GM23338 (cell line): ENCODE measurements at regions not wholly inside any gene's neighbourhood (a gene's known extent, or its start where the extent isn't known, plus 50 kb on each side); places are given as distances from the start of the nearest gene placed in this dataset.

ENCODE experiments used
- ATAC-seq: fragments of 200-7000 bp; cut with Tn5 transposase; 3 replicates; pipeline ENCODE4 v1.9.1; 2020
- DNase-seq: peaks from one replicate; pipeline ENCODE4 v3.0.0-alpha.2; 2015; ENCODE audit warnings: low spot score
- H2AFZ ChIP-seq: fragments of 200-600 bp; sonication (generic); 2 replicates; pipeline ENCODE4 v1.8.0; 2016; ENCODE audit warnings: antibody characterized with exemption, mild to moderate bottlenecking, moderate library complexity
- H3F3A ChIP-seq: fragments of 200-600 bp; sonication (generic); replicated peaks from 2 replicates; pipeline ENCODE4 v1.8.0; 2017; ENCODE audit warnings: antibody characterized with exemption, mixed run types, low read depth
- H3K27ac ChIP-seq: fragments of 200-600 bp; sonication (generic); 2 replicates; pipeline ENCODE4 v1.6.1; 2016; ENCODE audit warnings: low read depth
- H3K27me3 ChIP-seq: fragments of 200-600 bp; sonication (generic); 2 replicates; pipeline ENCODE4 v1.8.0; 2016; ENCODE audit warnings: mild to moderate bottlenecking, mixed run types, moderate library complexity; ENCODE audit not compliant: insufficient read depth
- H3K36me3 ChIP-seq: fragments of 200-600 bp; sonication (generic); 2 replicates; pipeline ENCODE4 v1.8.0; 2016; ENCODE audit warnings: mild to moderate bottlenecking; ENCODE audit not compliant: insufficient read depth
- H3K4me1 ChIP-seq: fragments of 200-600 bp; sonication (generic); 2 replicates; pipeline ENCODE4 v1.8.0; 2016; ENCODE audit warnings: mild to moderate bottlenecking, moderate library complexity; ENCODE audit not compliant: insufficient read depth
- H3K4me2 ChIP-seq: fragments of 200-600 bp; sonication (generic); 2 replicates; pipeline ENCODE4 v1.7.1; 2017; ENCODE audit warnings: mixed run types
- H3K4me3 ChIP-seq: fragments of 200-600 bp; sonication (generic); 2 replicates; pipeline ENCODE4 v1.6.1; 2016; ENCODE audit warnings: mixed run types
- H3K79me2 ChIP-seq: fragments of 200-600 bp; sonication (generic); replicated peaks from 2 replicates; pipeline ENCODE4 v1.8.0; 2017; ENCODE audit warnings: mild to moderate bottlenecking; ENCODE audit not compliant: insufficient read depth
- H3K9me2 ChIP-seq: fragments of 200-600 bp; sonication (generic); 2 replicates; pipeline ENCODE4 v1.8.0; 2017; ENCODE audit not compliant: insufficient read depth
- H4K20me1 ChIP-seq: fragments of 200-600 bp; sonication (generic); replicated peaks from 2 replicates; pipeline ENCODE4 v1.8.0; 2017; ENCODE audit warnings: mild to moderate bottlenecking; ENCODE audit not compliant: insufficient read depth
- H3K27ac Mint-ChIP-seq: 2 replicates; pipeline ENCODE4 v1.8.0; 2020; ENCODE audit warnings: inconsistent platforms, mild to moderate bottlenecking, moderate library complexity, mixed read lengths
- H3K27me3 Mint-ChIP-seq: 3 replicates; pipeline ENCODE4 v1.8.0; 2022; ENCODE audit warnings: low read depth, mild to moderate bottlenecking, moderate library complexity, mixed read lengths, inconsistent platforms; ENCODE audit not compliant: insufficient read depth, poor library complexity
- H3K36me3 Mint-ChIP-seq: 3 replicates; pipeline ENCODE4 v1.8.0; 2021; ENCODE audit warnings: low read depth, mild to moderate bottlenecking, inconsistent platforms, moderate library complexity, mixed read lengths
- H3K4me1 Mint-ChIP-seq: 3 replicates; pipeline ENCODE4 v1.8.0; 2020; ENCODE audit warnings: mild to moderate bottlenecking, inconsistent platforms, mixed read lengths
- H3K4me3 Mint-ChIP-seq: 3 replicates; pipeline ENCODE4 v1.8.0; 2021; ENCODE audit warnings: moderate library complexity, mild to moderate bottlenecking, inconsistent platforms, mixed read lengths
- H3K9me3 Mint-ChIP-seq: 3 replicates; pipeline ENCODE4 v1.8.0; 2020; ENCODE audit warnings: moderate library complexity, mild to moderate bottlenecking, inconsistent platforms, mixed read lengths
- CREB1 ChIP-seq: fragments of 250-450 bp; sonication (Bioruptor Pico); IDR thresholded peaks from 2 replicates; pipeline ENCODE4 v1.5.0; 2020; ENCODE audit warnings: low read depth, mild to moderate bottlenecking, moderate library complexity
- CTCF ChIP-seq, 2 experiments: fragments of 200-600 bp in 1 of 2; sonication (generic) in 1 of 2; conservative IDR thresholded peaks; 2 replicates each; pipeline versions ENCODE4 v1.5.1 to v1.6.1; 2016 to 2017; ENCODE audit warnings: antibody characterized with exemption in 2 of 2, low read depth in 2 of 2, mild to moderate bottlenecking in 2 of 2, moderate library complexity in 1 of 2
- ETS1 ChIP-seq: IDR thresholded peaks from 2 replicates; pipeline ENCODE4 v1.6.1; 2016; ENCODE audit warnings: antibody characterized with exemption
- EZH2 ChIP-seq: fragments of 200-600 bp; sonication (generic); IDR thresholded peaks from one replicate; pipeline ENCODE4 v1.8.0; 2017; ENCODE audit warnings: antibody characterized with exemption, mild to moderate bottlenecking, low read depth; ENCODE audit not compliant: unreplicated experiment
- EZH2phosphoT487 ChIP-seq: fragments of 200-600 bp; sonication (generic); IDR thresholded peaks from one replicate; pipeline ENCODE4 v1.8.1; 2018; ENCODE audit warnings: antibody characterized with exemption; ENCODE audit not compliant: unreplicated experiment
- JUNB ChIP-seq: IDR thresholded peaks from one replicate; pipeline ENCODE4 v1.6.1; 2016; ENCODE audit warnings: antibody characterized with exemption; ENCODE audit not compliant: unreplicated experiment
- NANOG ChIP-seq: IDR thresholded peaks from 2 replicates; pipeline ENCODE4 v1.6.1; 2016; ENCODE audit warnings: antibody characterized with exemption, borderline replicate concordance
- POLR2AphosphoS5 ChIP-seq: IDR thresholded peaks from 2 replicates; pipeline ENCODE4 v1.6.1; 2016; ENCODE audit warnings: antibody characterized with exemption, low read depth
- REST ChIP-seq: IDR thresholded peaks from one replicate; pipeline ENCODE4 v1.6.1; 2018; ENCODE audit warnings: antibody characterized with exemption; ENCODE audit not compliant: unreplicated experiment
- STAT1 ChIP-seq: IDR thresholded peaks from one replicate; pipeline ENCODE4 v1.6.1; 2016; ENCODE audit warnings: antibody characterized with exemption; ENCODE audit not compliant: unreplicated experiment
- ZNF114 ChIP-seq: fragments of 250-450 bp; sonication (Bioruptor Pico); IDR thresholded peaks from 2 replicates; pipeline ENCODE4 v1.5.0; 2020; ENCODE audit warnings: mild to moderate bottlenecking, moderate library complexity
- ZNF331 ChIP-seq: fragments of 250-450 bp; sonication (Bioruptor Pico); IDR thresholded peaks from 2 replicates; pipeline ENCODE4 v1.5.0; 2020; ENCODE audit warnings: low read depth, mild to moderate bottlenecking, moderate library complexity
- ZNF462 ChIP-seq: fragments of 250-450 bp; sonication (Bioruptor Pico); IDR thresholded peaks from 2 replicates; pipeline ENCODE4 v1.5.0; 2020; ENCODE audit warnings: mild to moderate bottlenecking, moderate library complexity

GRCh38 chr6:159467473-159468041, 225.5 kb downstream of the SOD2 start:
- Mint-ChIP-seq H3K27ac (no peak overlapping the region), H3K27me3 (peaks cover 2% of the 10 kb centered on the region), H3K4me3 (no peak overlapping the region), H3K9me3 (peaks cover 23% of the 10 kb centered on the region), H3K36me3 (peaks cover 10% of the 10 kb centered on the region; the same call in 2 of the 3 replicates), H3K4me1 (peaks cover 7% of the 10 kb centered on the region; the same call in 1 of the 3 replicates)
- Histone ChIP-seq H3K79me2 (no peaks in the 10 kb centered on the region), H3K36me3 (no peaks in the 10 kb centered on the region), H3K27me3 (no peaks in the 10 kb centered on the region), H3K4me2 (no peak overlapping the region), H3K9me2 (peaks cover 6% of the 10 kb centered on the region; the same call in 1 of the 2 replicates), H3K27ac (no peak overlapping the region), H4K20me1 (no peaks in the 10 kb centered on the region), H3K4me1 (peaks cover 1% of the 10 kb centered on the region; the same call in 1 of the 2 replicates), H2AFZ (no peak overlapping the region), H3K4me3 (no peak overlapping the region), H3F3A (no peaks in the 10 kb centered on the region)
- TF ChIP-seq ZNF462 (CRISPR knock-in tag) (no peak), NANOG (no peak), STAT1 (no peak), CTCF (conservative IDR thresholded peaks at IDR 0.05; ENCODE audit: low read depth in 2 of 2) (no peak), JUNB (no peak), EZH2phosphoT487 (no peak), ZNF331 (CRISPR knock-in tag) (no peak), REST (no peak), CREB1 (CRISPR knock-in tag) (no peak), POLR2AphosphoS5 (no peak), ETS1 (no peak), EZH2 (no peak), ZNF114 (CRISPR knock-in tag) (no peak)
- ATAC-seq (no peak), DNase-seq (no peak)
